A673 (cell line): ENCODE measurements at regions not wholly inside any gene's neighbourhood (a gene's known extent, or its start where the extent isn't known, plus 50 kb on each side); places are given as distances from the start of the nearest gene placed in this dataset.

Experiments used
- BruUV-seq: library from RNA; stranded (reverse); fragments of 400-500 nt; replicated peaks from 2 replicates; lab custom pipeline; 2021; lab: Mats Ljungman, UMichigan
- CTCF ChIA-PET: fragments of 300-600 bp; sonication (Branson Sonifier 250); formaldehyde crosslinking; loops from one replicate; lab custom pipeline; 2022; ENCODE audit warnings: antibody characterized with exemption; lab: Charles Lee
- POLR2A ChIA-PET: fragments of 300-600 bp; sonication (Branson Sonifier 250); formaldehyde crosslinking; loops from one replicate; lab custom pipeline; 2022; ENCODE audit warnings: antibody characterized with exemption; ENCODE audit not compliant: low non-redundant PET; lab: Charles Lee
- DNase-seq: peaks from one replicate; pipeline ENCODE4 v3.0.0-alpha.2; 2015; ENCODE audit warnings: low spot score
- H3K27ac ChIP-seq: fragments of 200-600 bp; sonication (generic); 2 replicates; pipeline ENCODE4 v1.5.1; 2016; ENCODE audit warnings: mixed run types, low read depth, mild to moderate bottlenecking, mixed read lengths, antibody characterized with exemption, low read length; ENCODE audit not compliant: poor library complexity, severe bottlenecking
- H3K27me3 ChIP-seq: fragments of 200-600 bp; sonication (generic); replicated peaks from 2 replicates; pipeline ENCODE4 v1.6.1; 2017; ENCODE audit warnings: mixed run types, low read depth, mild to moderate bottlenecking, mixed read lengths, antibody characterized with exemption, low read length; ENCODE audit not compliant: insufficient read depth, poor library complexity
- H3K36me3 ChIP-seq: fragments of 200-600 bp; sonication (generic); 2 replicates; pipeline ENCODE4 v1.6.1; 2016; ENCODE audit warnings: mixed run types, mild to moderate bottlenecking, mixed read lengths, antibody characterized with exemption, low read length; ENCODE audit not compliant: insufficient read depth, poor library complexity, severe bottlenecking
- H3K4me1 ChIP-seq: fragments of 200-600 bp; sonication (generic); 2 replicates; pipeline ENCODE4 v1.6.1; 2017; ENCODE audit warnings: mixed run types, mild to moderate bottlenecking, mixed read lengths, antibody characterized with exemption, low read length; ENCODE audit not compliant: insufficient read depth, poor library complexity, severe bottlenecking
- H3K4me3 ChIP-seq: fragments of 200-600 bp; sonication (generic); 2 replicates; pipeline ENCODE4 v1.5.1; 2016; ENCODE audit warnings: low read depth, mixed run types, mild to moderate bottlenecking, mixed read lengths, low read length; ENCODE audit not compliant: poor library complexity, severe bottlenecking
- H3K9me3 ChIP-seq: fragments of 200-600 bp; sonication (generic); 2 replicates; pipeline ENCODE4 v1.6.1; 2016; ENCODE audit warnings: mixed run types, low read depth, mild to moderate bottlenecking, mixed read lengths, antibody characterized with exemption, low read length; ENCODE audit not compliant: poor library complexity, severe bottlenecking
- CTCF ChIP-seq: fragments of 300-800, 200-600 bp; sonication (generic); conservative IDR thresholded peaks from 2 replicates; pipeline ENCODE4 v1.5.1; 2017; ENCODE audit warnings: low read depth, mild to moderate bottlenecking, antibody characterized with exemption, low read length, moderate library complexity, mixed read lengths
- EZH2 ChIP-seq: fragments of 200-600 bp; sonication (generic); IDR thresholded peaks from 2 replicates; pipeline ENCODE4 v1.6.1; 2017; ENCODE audit warnings: borderline replicate concordance, low read depth, mild to moderate bottlenecking, mixed read lengths, antibody characterized with exemption, low read length; ENCODE audit not compliant: poor library complexity, severe bottlenecking
- intact Hi-C: fragments of 100-400 bp; cut with micrococcal nuclease; formaldehyde crosslinking; loops from one replicate; pipeline ENCODE4 v1.10.0; 2022; ENCODE audit not compliant: unreplicated experiment

GRCh38 chr2:156004459-156004858 lies 328.1 kb downstream of the NR4A2 start:
- Histone ChIP-seq H3K9me3 (no peaks in the 10 kb centered on the region), H3K27me3 (no peaks in the 10 kb centered on the region), H3K4me1 (no peaks in the 10 kb centered on the region), H3K4me3 (no peak overlapping the region), H3K27ac (no peak overlapping the region), H3K36me3 (no peaks in the 10 kb centered on the region)
- intact Hi-C loops = no loop called here
- DNase-seq = no peak
- POLR2A ChIA-PET = interaction anchor here (0.7 kb wide), 1 partner anchor 10 kb away, joined by 6 read pairs; no protein-coding TSS in a partner anchor
- TF ChIP-seq CTCF (no peak), EZH2 (no peak)
- BruUV-seq = no TSS peak
- CTCF ChIA-PET = no interaction called here

DNA sequence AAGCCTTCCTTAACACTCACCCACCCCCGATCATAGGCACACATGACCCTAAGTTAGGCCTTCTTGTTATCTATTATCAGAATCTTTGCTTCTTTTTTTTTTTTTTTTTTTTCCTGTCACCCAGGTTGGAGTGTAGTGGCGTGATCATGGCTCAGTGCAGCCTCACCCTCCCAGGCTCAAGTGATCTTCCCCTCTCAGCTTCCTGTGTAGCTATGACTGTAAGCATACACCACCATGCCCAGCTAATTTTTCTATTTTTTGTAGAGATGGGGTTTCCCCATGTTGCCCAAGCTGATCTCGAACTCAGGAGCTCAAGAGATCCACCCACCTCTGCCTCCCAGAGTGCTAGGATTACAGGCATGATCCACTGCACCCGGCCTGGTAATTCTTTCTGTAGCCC lies 328.7 kb downstream of the NR4A2 start:
- no peak for DNase-seq
- no peak for TF ChIP-seq EZH2
- no peak for TF ChIP-seq CTCF
- no peaks in the 10 kb centered on the region for H3K36me3 ChIP-seq
- H3K4me1 ChIP-seq = no peaks in the 10 kb centered on the region
- H3K27me3 ChIP-seq = no peaks in the 10 kb centered on the region
- H3K27ac ChIP-seq = no peak overlapping the region
- H3K4me3 ChIP-seq = no peak overlapping the region
- ChIA-PET POLR2A (no interaction called here), CTCF (no interaction called here)
- intact Hi-C loops = no loop called here
- no TSS peak for BruUV-seq
- no peaks in the 10 kb centered on the region for H3K9me3 ChIP-seq

DNA sequence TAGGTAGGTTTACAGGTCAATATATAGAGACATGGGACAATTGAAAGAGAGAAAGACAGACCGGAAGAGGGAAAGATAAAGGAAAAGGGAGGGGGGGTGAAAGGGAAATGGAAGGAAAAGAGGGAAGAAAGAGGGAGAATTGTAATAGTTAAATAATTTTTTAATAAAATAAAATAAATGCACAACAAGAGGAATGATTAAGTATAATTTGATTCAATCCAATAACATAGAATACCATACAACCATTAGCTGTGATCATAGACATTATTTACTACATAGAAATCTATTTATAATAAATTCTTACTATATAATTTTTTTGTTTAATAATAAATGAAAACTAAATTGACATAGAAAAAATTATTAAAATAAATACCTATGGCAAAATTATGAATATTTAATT lies 330.7 kb downstream of the NR4A2 start:
- TF ChIP-seq CTCF (no peak), EZH2 (no peak)
- CTCF ChIA-PET = no interaction called here

More for the DNA sequence above, 330.7 kb downstream of the NR4A2 start:
- no peak overlapping the region for H3K27ac ChIP-seq
- BruUV-seq = no TSS peak
- H3K4me1 ChIP-seq = no peaks in the 10 kb centered on the region
- no peaks in the 10 kb centered on the region for H3K27me3 ChIP-seq
- H3K36me3 ChIP-seq = no peaks in the 10 kb centered on the region
- H3K9me3 ChIP-seq = no peaks in the 10 kb centered on the region
- POLR2A ChIA-PET = no interaction called here
- H3K4me3 ChIP-seq = no peak overlapping the region
- intact Hi-C loops = no loop called here
- DNase-seq = no peak
